ENCODE measurements at regions not wholly inside any gene's neighbourhood (a gene's known extent, or its start where the extent isn't known, plus 50 kb on each side); places are given as distances from the start of the nearest gene placed in this dataset.
A peak's percentile ranks its signal among the peaks of the same experiment; 100 is the strongest.

- TF ChIP-seq, protein P1, sequence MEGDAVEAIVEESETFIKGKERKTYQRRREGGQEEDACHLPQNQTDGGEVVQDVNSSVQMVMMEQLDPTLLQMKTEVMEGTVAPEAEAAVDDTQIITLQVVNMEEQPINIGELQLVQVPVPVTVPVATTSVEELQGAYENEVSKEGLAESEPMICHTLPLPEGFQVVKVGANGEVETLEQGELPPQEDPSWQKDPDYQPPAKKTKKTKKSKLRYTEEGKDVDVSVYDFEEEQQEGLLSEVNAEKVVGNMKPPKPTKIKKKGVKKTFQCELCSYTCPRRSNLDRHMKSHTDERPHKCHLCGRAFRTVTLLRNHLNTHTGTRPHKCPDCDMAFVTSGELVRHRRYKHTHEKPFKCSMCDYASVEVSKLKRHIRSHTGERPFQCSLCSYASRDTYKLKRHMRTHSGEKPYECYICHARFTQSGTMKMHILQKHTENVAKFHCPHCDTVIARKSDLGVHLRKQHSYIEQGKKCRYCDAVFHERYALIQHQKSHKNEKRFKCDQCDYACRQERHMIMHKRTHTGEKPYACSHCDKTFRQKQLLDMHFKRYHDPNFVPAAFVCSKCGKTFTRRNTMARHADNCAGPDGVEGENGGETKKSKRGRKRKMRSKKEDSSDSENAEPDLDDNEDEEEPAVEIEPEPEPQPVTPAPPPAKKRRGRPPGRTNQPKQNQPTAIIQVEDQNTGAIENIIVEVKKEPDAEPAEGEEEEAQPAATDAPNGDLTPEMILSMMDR (IDR thresholded peaks at IDR 0.05; ENCODE audit: insufficient read depth, low read depth, low read length, missing control alignments) = no peak
- no peak for DNase-seq (ENCODE audit: low read depth)
- H3K4me3 ChIP-seq (ENCODE audit: low read length) = no peak overlapping the region
These were observed 385.8 kb upstream of the CNTN6 start for GRCh38 chr3:707041-707440.

- peak; percentile 56 for DNase-seq (ENCODE audit: low read depth)
- H3K4me3 ChIP-seq (ENCODE audit: low read length) = no peak overlapping the region
- TF ChIP-seq, protein P1 (IDR thresholded peaks at IDR 0.05; ENCODE audit: insufficient read depth, low read depth, low read length, missing control alignments) = no peak
These were observed 379.7 kb upstream of the CNTN6 start for GRCh38 chr3:713006-713621.

DNA sequence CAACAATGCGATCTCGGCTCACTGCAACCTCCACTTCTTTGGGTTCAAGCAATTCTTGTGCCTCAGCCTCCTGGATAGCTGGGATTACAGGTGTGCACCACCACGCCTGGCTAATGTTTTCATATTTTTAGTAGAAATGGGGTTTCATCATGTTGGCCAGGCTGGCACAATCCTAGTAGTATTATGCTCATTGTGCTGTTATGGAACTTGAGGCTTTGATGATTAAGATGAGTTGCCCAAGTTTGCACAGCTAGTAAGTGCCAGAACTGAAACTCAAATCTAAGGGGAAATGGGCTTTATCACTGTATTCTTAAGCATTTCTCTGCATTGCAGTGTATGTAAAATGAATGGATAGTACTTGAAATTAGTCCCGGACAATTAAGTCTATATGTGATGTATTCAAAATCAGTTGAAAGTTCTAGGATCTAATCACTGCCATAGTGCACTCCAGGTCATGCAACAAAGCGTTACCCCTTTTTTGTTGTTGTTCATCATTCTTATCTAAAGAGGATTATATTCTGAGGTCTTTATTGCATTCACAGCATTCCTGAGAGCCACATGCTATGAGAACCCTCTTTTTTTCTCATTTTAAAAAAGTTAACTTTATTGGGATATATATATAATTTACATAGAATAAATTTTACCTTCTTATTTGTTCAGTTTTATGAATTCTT is 378.7 kb upstream of the CNTN6 start:
- DNase-seq (ENCODE audit: low read depth) = no peak
- H3K4me3 ChIP-seq (ENCODE audit: low read length) = no peak overlapping the region
- TF ChIP-seq, protein P1 (IDR thresholded peaks at IDR 0.05; ENCODE audit: insufficient read depth, low read depth, low read length, missing control alignments) = no peak

DNA sequence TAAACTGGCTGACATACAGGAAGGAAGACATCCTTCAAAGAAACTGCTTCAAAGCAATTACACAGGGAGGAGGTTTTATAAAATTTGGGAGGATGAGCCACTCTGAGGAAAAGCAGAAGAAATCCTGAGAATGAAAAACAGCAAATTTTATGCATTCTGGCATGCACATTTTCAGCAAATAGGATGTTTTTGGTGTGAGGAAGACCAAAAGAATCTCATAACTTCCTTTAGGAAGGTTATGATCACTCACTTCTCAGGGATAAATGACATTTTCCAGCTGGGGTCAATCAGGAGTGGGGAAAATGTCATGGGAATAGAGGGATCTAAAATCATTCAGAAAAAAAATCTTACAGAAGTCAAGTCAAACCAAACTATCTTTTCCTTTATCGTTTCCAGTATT is 371.7 kb upstream of the CNTN6 start:
- H3K4me3 ChIP-seq (ENCODE audit: low read length) = no peak overlapping the region
- TF ChIP-seq, protein P1 (IDR thresholded peaks at IDR 0.05; ENCODE audit: insufficient read depth, low read depth, low read length, missing control alignments) = no peak
- DNase-seq (ENCODE audit: low read depth) = no peak

GRCh38 chr3:732326-732928 is 360.4 kb upstream of the CNTN6 start:
- no peak for DNase-seq (ENCODE audit: low read depth)
- TF ChIP-seq, protein P1 (IDR thresholded peaks at IDR 0.05; ENCODE audit: insufficient read depth, low read depth, low read length, missing control alignments) = no peak
- no peak overlapping the region for H3K4me3 ChIP-seq (ENCODE audit: low read length)

DNA sequence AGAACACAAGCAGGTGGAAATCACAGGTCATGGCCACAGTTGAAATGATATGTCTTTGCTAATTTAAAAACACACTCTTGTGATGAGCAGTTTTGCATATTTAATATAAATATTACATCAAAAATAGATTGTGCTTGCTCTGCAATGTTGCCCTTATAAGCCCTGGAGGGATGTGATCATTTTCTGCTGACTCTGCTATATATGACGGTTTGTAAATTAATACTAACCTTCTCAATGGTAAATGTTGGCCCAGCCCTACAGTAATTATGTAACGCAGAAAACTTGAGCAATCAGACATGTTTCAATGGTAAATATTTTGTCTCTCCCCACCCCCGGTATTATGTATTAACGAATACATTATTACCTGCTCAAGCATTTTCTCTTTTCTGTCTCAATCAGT is 359.5 kb upstream of the CNTN6 start:
- no peak for DNase-seq (ENCODE audit: low read depth)
- no peak overlapping the region for H3K4me3 ChIP-seq (ENCODE audit: low read length)
- TF ChIP-seq, protein P1 (IDR thresholded peaks at IDR 0.05; ENCODE audit: insufficient read depth, low read depth, low read length, missing control alignments) = no peak

Data from epithelial cell of esophagus (primary cell).